Liver (tissue), 8 donors: ENCODE measurements at regions not wholly inside any gene's neighbourhood (a gene's known extent, or its start where the extent isn't known, plus 50 kb on each side); places are given as distances from the start of the nearest gene placed in this dataset.

Source experiments
- DNase-seq: peaks from one replicate; pipeline ENCODE4 v3.0.0-alpha.2; 2017; ENCODE audit warnings: low spot score
- H3K27ac ChIP-seq, 2 donors: one replicate each; pipeline ENCODE4 v1.7.0; 2013; ENCODE audit warnings: inconsistent platforms in 2 of 2, low read length in 2 of 2, control low read depth in 1 of 2, low read depth in 1 of 2, mild to moderate bottlenecking in 1 of 2
- H3K27me3 ChIP-seq, 4 donors: one replicate each; pipeline versions ENCODE4 v1.6.1 to v1.7.0; 2013; ENCODE audit warnings: low read length in 3 of 4, inconsistent platforms in 1 of 4, mild to moderate bottlenecking in 1 of 4, moderate library complexity in 1 of 4; ENCODE audit not compliant: control insufficient read depth in 4 of 4, insufficient read depth in 4 of 4
- H3K36me3 ChIP-seq, 4 donors: one replicate each; pipeline versions ENCODE4 v1.6.1 to v1.7.0; 2013; ENCODE audit warnings: low read length in 3 of 4, mild to moderate bottlenecking in 3 of 4, low read depth in 1 of 4, moderate library complexity in 1 of 4; ENCODE audit not compliant: control insufficient read depth in 4 of 4, insufficient read depth in 3 of 4
- H3K4me1 ChIP-seq, 4 donors: one replicate each; pipeline versions ENCODE4 v1.6.1 to v1.7.0; 2013; ENCODE audit warnings: low read length in 3 of 4, mild to moderate bottlenecking in 3 of 4, moderate library complexity in 1 of 4; ENCODE audit not compliant: control insufficient read depth in 4 of 4, insufficient read depth in 4 of 4
- H3K4me3 ChIP-seq, 3 donors: one replicate each; pipeline versions ENCODE4 v1.6.1 to v1.7.0; 2013; ENCODE audit warnings: low read length in 3 of 3, control low read depth in 1 of 3, low read depth in 1 of 3, mild to moderate bottlenecking in 1 of 3
- H3K9ac ChIP-seq, 2 donors: one replicate each; pipeline ENCODE4 v1.7.0; 2013; ENCODE audit warnings: low read length in 2 of 2, mild to moderate bottlenecking in 2 of 2, moderate library complexity in 2 of 2, control low read depth in 1 of 2, low read depth in 1 of 2
- H3K9me3 ChIP-seq, 4 donors: one replicate each; pipeline versions ENCODE4 v1.6.1 to v1.7.0; 2013; ENCODE audit warnings: low read length in 3 of 4; ENCODE audit not compliant: control insufficient read depth in 4 of 4
- EGR1 ChIP-seq, 2 donors: IDR thresholded peaks; 2 replicates each; pipeline ENCODE4 v1.6.1; 2016 to 2018; ENCODE audit warnings: antibody characterized with exemption in 2 of 2, low read depth in 2 of 2
- FOXA1 ChIP-seq: IDR thresholded peaks from 2 replicates; pipeline ENCODE4 v1.6.1; 2016; ENCODE audit warnings: antibody characterized with exemption
- FOXA2 ChIP-seq: IDR thresholded peaks from 2 replicates; pipeline ENCODE4 v1.6.1; 2016; ENCODE audit warnings: antibody characterized with exemption
- GABPA ChIP-seq, 2 donors: IDR thresholded peaks in 1 of 2; conservative IDR thresholded peaks in 1 of 2; 2 replicates each; pipeline ENCODE4 v1.6.1; 2016; ENCODE audit warnings: antibody characterized with exemption in 2 of 2, mild to moderate bottlenecking in 1 of 2, moderate library complexity in 1 of 2
- HNF4A ChIP-seq, 2 donors: conservative IDR thresholded peaks; 2 replicates each; pipeline ENCODE4 v1.6.1; 2016; ENCODE audit warnings: antibody characterized with exemption in 2 of 2, mild to moderate bottlenecking in 2 of 2
- HNF4G ChIP-seq: IDR thresholded peaks from 2 replicates; pipeline ENCODE4 v1.6.1; 2016; ENCODE audit warnings: antibody characterized with exemption
- JUND ChIP-seq, 2 donors: IDR thresholded peaks; 2 replicates each; pipeline ENCODE4 v1.6.1; 2016; ENCODE audit warnings: antibody characterized with exemption in 2 of 2
- NR2F2 ChIP-seq: IDR thresholded peaks from 2 replicates; pipeline ENCODE4 v1.6.1; 2016; ENCODE audit warnings: antibody characterized with exemption
- RAD21 ChIP-seq, 2 donors: IDR thresholded peaks; 2 replicates each; pipeline ENCODE4 v1.6.1; 2016; ENCODE audit warnings: antibody characterized with exemption in 2 of 2, mild to moderate bottlenecking in 2 of 2
- RXRA ChIP-seq, 2 donors: IDR thresholded peaks; 2 replicates each; pipeline ENCODE4 v1.6.1; 2017 to 2018; ENCODE audit warnings: antibody characterized with exemption in 2 of 2, mild to moderate bottlenecking in 1 of 2
- SP1 ChIP-seq: IDR thresholded peaks from 2 replicates; pipeline ENCODE4 v1.6.1; 2018; ENCODE audit warnings: antibody characterized with exemption, mild to moderate bottlenecking
- TAF1 ChIP-seq: conservative IDR thresholded peaks from 2 replicates; pipeline ENCODE4 v1.6.1; 2016; ENCODE audit warnings: antibody characterized with exemption, mild to moderate bottlenecking
- YY1 ChIP-seq: IDR thresholded peaks from 2 replicates; pipeline ENCODE4 v1.6.1; 2016; ENCODE audit warnings: antibody characterized with exemption, mild to moderate bottlenecking
- WGBS: extraction: QIAGEN DNeasy Blood & Tissue Kit; methylation state at CpG from one replicate; pipeline ENCODE4 v1.1.7; 2013; 5-methylcytosine and 5-hydroxymethylcytosine counted together
- TF ChIP-seq, protein P1 (sequence below): IDR thresholded peaks from 2 replicates; pipeline ENCODE4 v1.6.1; 2016; ENCODE audit warnings: antibody characterized with exemption
- TF ChIP-seq, protein P2 (sequence below): fragments of 150-350 bp; IDR thresholded peaks from 2 replicates; pipeline ENCODE4 v1.5.1; 2017; ENCODE audit warnings: improper control_type of control experiment, low read depth, low read length; ENCODE audit not compliant: missing input control
- TF ChIP-seq, protein P3 (sequence below): IDR thresholded peaks from 2 replicates; pipeline ENCODE4 v1.6.1; 2016; ENCODE audit warnings: antibody characterized with exemption, mild to moderate bottlenecking
- TF ChIP-seq, protein P4 (sequence below): IDR thresholded peaks from 2 replicates; pipeline ENCODE4 v1.6.1; 2016; ENCODE audit warnings: antibody characterized with exemption
- TF ChIP-seq, protein P5 (sequence below): IDR thresholded peaks from 2 replicates; pipeline ENCODE4 v1.6.1; 2016; ENCODE audit warnings: antibody characterized with exemption
- donor health status: healthy.
- donor health status: healthy.
- donor health status: healthy.
- donor health status: healthy.
- donor health status: healthy.

DNA sequence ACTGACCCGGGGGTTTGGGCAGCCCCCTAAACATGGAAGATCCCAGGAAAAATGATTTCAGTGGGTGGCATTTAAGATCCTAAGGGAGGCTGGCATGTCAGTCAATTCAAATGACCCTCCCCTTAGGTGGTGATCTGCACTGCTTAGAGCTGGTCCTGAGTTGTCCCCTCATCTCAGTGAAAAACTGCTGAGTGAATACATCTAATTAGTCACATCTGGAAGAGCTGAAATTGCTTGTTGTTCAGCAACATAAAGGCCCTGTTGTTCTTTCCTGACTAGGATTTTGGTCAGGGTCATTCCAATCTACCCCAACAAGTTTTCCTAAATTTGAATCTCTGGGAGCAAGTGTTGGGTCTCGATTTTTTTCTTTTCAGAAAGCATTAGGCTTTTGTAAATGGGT, 126.4 kb downstream of the LCA5 start:
- 83% methylated on average over 2 of the region's 2 CpGs for WGBS

More for the DNA sequence above, 126.4 kb downstream of the LCA5 start:
- Histone ChIP-seq H3K36me3 (no peaks in the 10 kb centered on the region), H3K9me3 (no peaks in the 10 kb centered on the region), H3K27me3 (no peaks in the 10 kb centered on the region), H3K27ac (no peak overlapping the region), H3K4me1 (no peaks in the 10 kb centered on the region), H3K9ac (no peak overlapping the region), H3K4me3 (no peak overlapping the region)
- TF ChIP-seq FOXA1 = no peak
- TF ChIP-seq, protein P1, sequence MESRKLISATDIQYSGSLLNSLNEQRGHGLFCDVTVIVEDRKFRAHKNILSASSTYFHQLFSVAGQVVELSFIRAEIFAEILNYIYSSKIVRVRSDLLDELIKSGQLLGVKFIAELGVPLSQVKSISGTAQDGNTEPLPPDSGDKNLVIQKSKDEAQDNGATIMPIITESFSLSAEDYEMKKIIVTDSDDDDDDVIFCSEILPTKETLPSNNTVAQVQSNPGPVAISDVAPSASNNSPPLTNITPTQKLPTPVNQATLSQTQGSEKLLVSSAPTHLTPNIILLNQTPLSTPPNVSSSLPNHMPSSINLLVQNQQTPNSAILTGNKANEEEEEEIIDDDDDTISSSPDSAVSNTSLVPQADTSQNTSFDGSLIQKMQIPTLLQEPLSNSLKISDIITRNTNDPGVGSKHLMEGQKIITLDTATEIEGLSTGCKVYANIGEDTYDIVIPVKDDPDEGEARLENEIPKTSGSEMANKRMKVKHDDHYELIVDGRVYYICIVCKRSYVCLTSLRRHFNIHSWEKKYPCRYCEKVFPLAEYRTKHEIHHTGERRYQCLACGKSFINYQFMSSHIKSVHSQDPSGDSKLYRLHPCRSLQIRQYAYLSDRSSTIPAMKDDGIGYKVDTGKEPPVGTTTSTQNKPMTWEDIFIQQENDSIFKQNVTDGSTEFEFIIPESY = no peak
- no peak for TF ChIP-seq TAF1
- TF ChIP-seq, protein P2, sequence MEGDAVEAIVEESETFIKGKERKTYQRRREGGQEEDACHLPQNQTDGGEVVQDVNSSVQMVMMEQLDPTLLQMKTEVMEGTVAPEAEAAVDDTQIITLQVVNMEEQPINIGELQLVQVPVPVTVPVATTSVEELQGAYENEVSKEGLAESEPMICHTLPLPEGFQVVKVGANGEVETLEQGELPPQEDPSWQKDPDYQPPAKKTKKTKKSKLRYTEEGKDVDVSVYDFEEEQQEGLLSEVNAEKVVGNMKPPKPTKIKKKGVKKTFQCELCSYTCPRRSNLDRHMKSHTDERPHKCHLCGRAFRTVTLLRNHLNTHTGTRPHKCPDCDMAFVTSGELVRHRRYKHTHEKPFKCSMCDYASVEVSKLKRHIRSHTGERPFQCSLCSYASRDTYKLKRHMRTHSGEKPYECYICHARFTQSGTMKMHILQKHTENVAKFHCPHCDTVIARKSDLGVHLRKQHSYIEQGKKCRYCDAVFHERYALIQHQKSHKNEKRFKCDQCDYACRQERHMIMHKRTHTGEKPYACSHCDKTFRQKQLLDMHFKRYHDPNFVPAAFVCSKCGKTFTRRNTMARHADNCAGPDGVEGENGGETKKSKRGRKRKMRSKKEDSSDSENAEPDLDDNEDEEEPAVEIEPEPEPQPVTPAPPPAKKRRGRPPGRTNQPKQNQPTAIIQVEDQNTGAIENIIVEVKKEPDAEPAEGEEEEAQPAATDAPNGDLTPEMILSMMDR = no peak
- no peak for TF ChIP-seq YY1
- no peak for TF ChIP-seq EGR1 (IDR thresholded peaks at IDR 0.05; ENCODE audit: low read depth in 2 of 2)
- no peak for TF ChIP-seq NR2F2
- TF ChIP-seq RXRA (IDR thresholded peaks at IDR 0.05) = no peak
- TF ChIP-seq HNF4G = no peak
- TF ChIP-seq GABPA (IDR thresholded peaks at IDR 0.05 in 1 of 2, conservative IDR thresholded peaks at IDR 0.05 in 1 of 2) = no peak
- TF ChIP-seq RAD21 (IDR thresholded peaks at IDR 0.05) = no peak
- no peak for TF ChIP-seq SP1
- TF ChIP-seq FOXA2 = no peak
- TF ChIP-seq, protein P3, sequence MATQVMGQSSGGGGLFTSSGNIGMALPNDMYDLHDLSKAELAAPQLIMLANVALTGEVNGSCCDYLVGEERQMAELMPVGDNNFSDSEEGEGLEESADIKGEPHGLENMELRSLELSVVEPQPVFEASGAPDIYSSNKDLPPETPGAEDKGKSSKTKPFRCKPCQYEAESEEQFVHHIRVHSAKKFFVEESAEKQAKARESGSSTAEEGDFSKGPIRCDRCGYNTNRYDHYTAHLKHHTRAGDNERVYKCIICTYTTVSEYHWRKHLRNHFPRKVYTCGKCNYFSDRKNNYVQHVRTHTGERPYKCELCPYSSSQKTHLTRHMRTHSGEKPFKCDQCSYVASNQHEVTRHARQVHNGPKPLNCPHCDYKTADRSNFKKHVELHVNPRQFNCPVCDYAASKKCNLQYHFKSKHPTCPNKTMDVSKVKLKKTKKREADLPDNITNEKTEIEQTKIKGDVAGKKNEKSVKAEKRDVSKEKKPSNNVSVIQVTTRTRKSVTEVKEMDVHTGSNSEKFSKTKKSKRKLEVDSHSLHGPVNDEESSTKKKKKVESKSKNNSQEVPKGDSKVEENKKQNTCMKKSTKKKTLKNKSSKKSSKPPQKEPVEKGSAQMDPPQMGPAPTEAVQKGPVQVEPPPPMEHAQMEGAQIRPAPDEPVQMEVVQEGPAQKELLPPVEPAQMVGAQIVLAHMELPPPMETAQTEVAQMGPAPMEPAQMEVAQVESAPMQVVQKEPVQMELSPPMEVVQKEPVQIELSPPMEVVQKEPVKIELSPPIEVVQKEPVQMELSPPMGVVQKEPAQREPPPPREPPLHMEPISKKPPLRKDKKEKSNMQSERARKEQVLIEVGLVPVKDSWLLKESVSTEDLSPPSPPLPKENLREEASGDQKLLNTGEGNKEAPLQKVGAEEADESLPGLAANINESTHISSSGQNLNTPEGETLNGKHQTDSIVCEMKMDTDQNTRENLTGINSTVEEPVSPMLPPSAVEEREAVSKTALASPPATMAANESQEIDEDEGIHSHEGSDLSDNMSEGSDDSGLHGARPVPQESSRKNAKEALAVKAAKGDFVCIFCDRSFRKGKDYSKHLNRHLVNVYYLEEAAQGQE = no peak
- TF ChIP-seq, protein P4, sequence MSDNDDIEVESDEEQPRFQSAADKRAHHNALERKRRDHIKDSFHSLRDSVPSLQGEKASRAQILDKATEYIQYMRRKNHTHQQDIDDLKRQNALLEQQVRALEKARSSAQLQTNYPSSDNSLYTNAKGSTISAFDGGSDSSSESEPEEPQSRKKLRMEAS = no peak
- TF ChIP-seq JUND (IDR thresholded peaks at IDR 0.05) = no peak
- no peak for TF ChIP-seq HNF4A (conservative IDR thresholded peaks at IDR 0.05)
- TF ChIP-seq, protein P5, sequence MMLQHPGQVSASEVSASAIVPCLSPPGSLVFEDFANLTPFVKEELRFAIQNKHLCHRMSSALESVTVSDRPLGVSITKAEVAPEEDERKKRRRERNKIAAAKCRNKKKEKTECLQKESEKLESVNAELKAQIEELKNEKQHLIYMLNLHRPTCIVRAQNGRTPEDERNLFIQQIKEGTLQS = no peak
- DNase-seq = no peak
